Stimulated activated memory B cell treated with anti-CD40 and anti-IgM and Interleukin-4, amounts not matched to agents 10 μg/mL and 1 μg/mL and 100 μg/mL, for 72 hours (primary cell): ENCODE measurements at regions not wholly inside any gene's neighbourhood (a gene's known extent, or its start where the extent isn't known, plus 50 kb on each side); places are given as distances from the start of the nearest gene placed in this dataset.
"Not testable (repeated sequence)": the region's sequence is repeated elsewhere in the genome, so short reads cannot be mapped to it uniquely, and the experiment has no call there.

Experiments
- ATAC-seq: fragments of 150-1000 bp; cut with Tn5 transposase; 2 replicates; pipeline ENCODE4 v1.10.0; 2021
- H3K27ac Mint-ChIP-seq: one replicate; pipeline ENCODE4 v1.8.0; 2022; ENCODE audit warnings: mild to moderate bottlenecking, mixed read lengths
- H3K27me3 Mint-ChIP-seq: one replicate; pipeline ENCODE4 v1.8.0; 2022; ENCODE audit warnings: mixed read lengths
- H3K36me3 Mint-ChIP-seq: one replicate; pipeline ENCODE4 v1.8.0; 2022; ENCODE audit warnings: mixed read lengths
- H3K4me1 Mint-ChIP-seq: one replicate; pipeline ENCODE4 v1.8.0; 2022; ENCODE audit warnings: mixed read lengths
- H3K4me3 Mint-ChIP-seq: one replicate; pipeline ENCODE4 v1.8.0; 2022; ENCODE audit warnings: mild to moderate bottlenecking, moderate library complexity, mixed read lengths
- H3K9me3 Mint-ChIP-seq: one replicate; pipeline ENCODE4 v1.8.0; 2022; ENCODE audit warnings: mixed read lengths

DNA sequence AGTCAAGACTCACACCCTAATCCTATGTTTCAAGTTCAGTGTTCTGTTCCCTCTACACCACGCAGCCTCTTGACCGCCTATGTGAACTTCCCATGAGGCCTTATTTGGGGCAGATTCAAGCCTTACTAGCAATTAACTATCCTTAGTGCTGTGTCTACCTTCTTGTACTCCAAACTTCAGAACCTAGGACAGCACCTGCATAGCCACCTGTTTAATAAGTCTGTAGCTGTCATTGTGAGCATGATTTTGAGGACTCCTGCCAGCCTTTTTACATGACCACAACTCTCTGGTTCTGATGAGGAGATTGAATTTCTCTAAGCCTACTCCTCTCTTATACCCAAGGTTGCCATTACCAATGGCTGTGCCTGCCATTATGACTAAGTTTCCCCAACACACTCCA lies 50.8 kb upstream of the PCSK1 start:
- Mint-ChIP-seq H3K9me3 (no peaks in the 10 kb centered on the region), H3K4me1 (no peaks in the 10 kb centered on the region), H3K36me3 (no peaks in the 10 kb centered on the region), H3K4me3 (no peak overlapping the region), H3K27ac (no peak overlapping the region), H3K27me3 (no peaks in the 10 kb centered on the region)
- no peak for ATAC-seq

GRCh38 chr5:96487859-96488258 lies 54.8 kb upstream of the PCSK1 start:
- H3K36me3 Mint-ChIP-seq: no peaks in the 10 kb centered on the region
- H3K9me3 Mint-ChIP-seq: no peaks in the 10 kb centered on the region
- ATAC-seq: no peak
- no peak overlapping the region for H3K4me3 Mint-ChIP-seq
- H3K4me1 Mint-ChIP-seq: no peaks in the 10 kb centered on the region
- H3K27me3 Mint-ChIP-seq: peaks cover 8% of the 10 kb centered on the region
- no peak overlapping the region for H3K27ac Mint-ChIP-seq

DNA sequence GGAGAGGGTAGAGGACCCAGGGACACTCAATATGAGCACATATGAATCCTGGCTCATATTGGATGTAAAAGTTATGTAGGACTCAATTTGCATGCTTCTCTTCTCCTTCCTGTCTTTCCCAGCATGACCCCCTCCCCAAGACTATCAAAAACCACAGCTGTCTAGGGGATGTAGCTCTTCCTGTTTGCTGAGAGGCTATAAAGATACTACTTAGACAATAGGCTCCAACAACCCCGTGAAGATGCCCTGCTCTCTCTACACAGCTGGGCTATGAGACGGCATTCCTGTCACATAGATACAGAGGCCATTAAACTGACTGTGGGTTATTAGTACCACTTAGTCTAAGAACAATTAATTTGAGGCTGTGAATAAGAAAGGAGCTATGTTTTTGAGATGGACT lies 56.5 kb upstream of the PCSK1 start:
- Mint-ChIP-seq H3K27me3 (peaks cover 8% of the 10 kb centered on the region), H3K9me3 (no peaks in the 10 kb centered on the region), H3K4me1 (no peaks in the 10 kb centered on the region), H3K36me3 (no peaks in the 10 kb centered on the region), H3K4me3 (no peak overlapping the region), H3K27ac (no peak overlapping the region)
- ATAC-seq: no peak

DNA sequence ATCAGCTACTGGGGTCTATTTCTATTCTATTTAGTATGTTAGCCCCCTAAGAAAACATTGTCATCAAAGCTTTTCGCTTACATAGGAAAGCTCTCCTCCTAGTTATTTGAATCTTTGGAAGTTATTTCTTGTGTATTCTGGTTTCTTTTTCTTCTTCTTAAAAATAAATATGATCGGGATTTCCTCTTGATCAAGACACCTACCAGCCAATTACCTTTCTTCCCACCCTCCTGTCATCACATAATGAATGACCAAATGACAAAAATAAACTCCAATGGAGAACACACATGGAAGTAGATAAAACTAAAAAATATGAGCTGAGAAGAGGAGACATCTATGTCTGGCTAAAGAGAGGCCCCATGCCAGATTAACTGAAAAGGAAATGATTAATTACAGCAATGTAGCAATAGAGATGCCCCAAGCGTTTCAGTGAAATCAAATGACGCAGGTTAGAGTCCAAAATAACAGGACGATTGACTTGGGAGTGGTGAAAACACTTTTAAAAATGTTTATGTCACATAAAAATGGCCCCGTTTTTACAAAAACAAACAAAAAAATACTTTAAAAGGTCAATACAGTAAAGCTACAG lies 59.5 kb upstream of the PCSK1 start:
- no peaks in the 10 kb centered on the region for H3K36me3 Mint-ChIP-seq
- no peak overlapping the region for H3K27ac Mint-ChIP-seq
- H3K9me3 Mint-ChIP-seq: peaks cover 5% of the 10 kb centered on the region
- H3K4me3 Mint-ChIP-seq: no peak overlapping the region
- H3K4me1 Mint-ChIP-seq: no peaks in the 10 kb centered on the region
- ATAC-seq: no peak
- peaks cover 8% of the 10 kb centered on the region for H3K27me3 Mint-ChIP-seq

DNA sequence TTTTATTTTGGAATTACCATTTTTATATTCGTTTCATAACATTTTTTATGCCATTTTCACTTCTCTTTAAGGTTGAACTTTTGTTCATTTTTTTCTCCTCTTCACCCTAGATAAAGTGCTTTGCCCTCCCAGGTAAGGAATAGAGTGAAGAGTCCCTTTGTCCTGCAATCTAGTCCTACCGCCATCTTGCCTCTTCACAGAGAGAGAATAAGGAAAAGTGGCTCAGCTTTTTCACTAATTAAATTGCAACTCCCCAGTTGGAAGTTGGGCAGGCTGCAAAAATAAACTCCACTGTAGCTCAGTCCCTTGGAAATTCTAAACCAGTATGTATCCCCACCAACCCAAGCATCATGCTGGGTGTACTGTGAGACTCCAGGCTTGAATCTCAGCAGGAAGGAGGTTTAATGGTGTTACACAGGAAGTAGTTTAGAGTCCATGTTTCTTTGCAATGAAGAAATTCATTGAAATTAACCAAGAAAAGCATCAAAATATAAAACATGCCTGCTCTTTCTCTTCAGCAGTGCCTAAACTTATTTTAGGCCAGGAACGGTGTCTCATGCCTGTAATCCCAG lies 60.3 kb upstream of the PCSK1 start:
- no peak for ATAC-seq
- no peaks in the 10 kb centered on the region for H3K4me1 Mint-ChIP-seq
- no peaks in the 10 kb centered on the region for H3K36me3 Mint-ChIP-seq
- peaks cover 8% of the 10 kb centered on the region for H3K27me3 Mint-ChIP-seq
- no peak overlapping the region for H3K4me3 Mint-ChIP-seq
- no peak overlapping the region for H3K27ac Mint-ChIP-seq
- peaks cover 5% of the 10 kb centered on the region for H3K9me3 Mint-ChIP-seq

GRCh38 chr5:96495412-96495811 lies 62.4 kb upstream of the PCSK1 start:
- not testable (repeated sequence) for H3K27me3 Mint-ChIP-seq, H3K4me3 Mint-ChIP-seq, H3K36me3 Mint-ChIP-seq, H3K27ac Mint-ChIP-seq, ATAC-seq, H3K9me3 Mint-ChIP-seq, H3K4me1 Mint-ChIP-seq

GRCh38 chr5:96497027-96497426 lies 64.0 kb upstream of the PCSK1 start:
- H3K27ac Mint-ChIP-seq, H3K27me3 Mint-ChIP-seq, ATAC-seq, H3K4me3 Mint-ChIP-seq, H3K9me3 Mint-ChIP-seq, H3K36me3 Mint-ChIP-seq, H3K4me1 Mint-ChIP-seq: not testable (repeated sequence)

DNA sequence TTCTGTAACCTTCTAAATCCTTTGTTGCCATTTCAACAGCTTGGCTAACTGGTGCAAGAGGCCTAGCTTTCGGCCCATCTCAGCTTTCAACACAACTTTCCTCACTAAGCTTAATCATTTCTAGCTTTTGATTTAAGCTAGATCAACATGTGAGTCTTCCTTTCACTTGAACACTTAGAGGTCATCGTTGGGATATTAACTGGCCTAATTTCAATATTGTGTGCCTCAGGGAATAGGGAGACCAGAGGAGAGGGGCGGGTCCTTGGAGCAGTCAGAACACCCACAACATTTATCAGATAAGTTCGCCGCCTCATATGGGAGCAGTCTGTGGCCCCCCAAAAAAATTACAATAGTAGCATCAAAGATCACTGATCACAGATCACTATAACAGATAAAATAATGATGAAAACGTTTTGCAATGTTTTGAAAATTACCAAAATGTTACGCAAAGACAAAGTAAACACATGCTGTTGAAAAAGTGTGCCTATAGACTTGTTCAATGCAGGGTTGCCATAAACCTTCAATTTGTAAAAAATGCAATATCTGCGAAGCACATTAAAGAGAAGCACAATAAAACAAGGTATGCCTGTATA lies 66.8 kb upstream of the PCSK1 start:
- no peak overlapping the region for H3K27ac Mint-ChIP-seq
- H3K4me3 Mint-ChIP-seq: no peak overlapping the region
- ATAC-seq: no peak
- H3K27me3 Mint-ChIP-seq: peaks cover 7% of the 10 kb centered on the region
- peaks cover 5% of the 10 kb centered on the region for H3K9me3 Mint-ChIP-seq
- no peaks in the 10 kb centered on the region for H3K4me1 Mint-ChIP-seq
- no peaks in the 10 kb centered on the region for H3K36me3 Mint-ChIP-seq

- H3K9me3 Mint-ChIP-seq: no peaks in the 10 kb centered on the region
- no peak for ATAC-seq
- H3K27me3 Mint-ChIP-seq: peaks cover 9% of the 10 kb centered on the region
- no peak overlapping the region for H3K4me3 Mint-ChIP-seq
- H3K27ac Mint-ChIP-seq: no peak overlapping the region
- no peaks in the 10 kb centered on the region for H3K36me3 Mint-ChIP-seq
- no peaks in the 10 kb centered on the region for H3K4me1 Mint-ChIP-seq
Measured at GRCh38 chr5:96501991-96502646, 69.1 kb upstream of the PCSK1 start.

DNA sequence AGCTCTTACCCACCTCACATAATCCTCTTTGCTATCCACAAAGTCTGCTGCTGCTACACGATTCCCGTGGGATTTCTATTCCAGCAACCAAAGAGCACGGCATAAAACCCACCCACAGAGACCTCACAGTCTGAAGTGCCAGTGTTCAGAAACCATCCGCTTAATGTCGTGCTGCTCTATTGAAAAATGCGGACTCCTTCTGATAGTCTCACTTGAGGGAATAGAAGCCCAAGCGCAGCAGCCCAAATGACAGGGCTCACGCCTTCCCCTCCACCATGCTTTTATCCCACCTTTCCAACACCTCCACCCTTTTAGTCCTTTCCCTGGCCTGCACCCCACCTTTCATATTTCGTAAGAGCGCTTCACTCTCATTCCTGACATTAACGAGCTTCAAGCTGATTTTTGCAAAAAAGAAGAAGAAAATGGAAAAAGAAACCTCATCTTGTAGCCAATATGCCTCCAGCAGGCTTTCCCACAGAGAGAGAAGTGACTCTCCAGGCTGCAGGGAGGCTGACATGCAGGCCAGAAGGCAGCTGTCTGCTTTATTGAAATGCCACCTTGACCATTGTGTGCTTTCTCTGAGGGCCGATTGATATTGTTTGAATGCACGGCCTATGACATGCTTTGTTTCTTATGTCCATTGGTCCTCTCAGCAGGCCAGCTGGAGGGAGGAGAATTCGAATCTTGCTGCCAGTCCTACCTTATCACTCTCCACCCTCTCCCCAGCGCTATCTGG lies 70.6 kb upstream of the PCSK1 start:
- no peak for ATAC-seq
- H3K9me3 Mint-ChIP-seq: no peaks in the 10 kb centered on the region
- H3K4me1 Mint-ChIP-seq: no peaks in the 10 kb centered on the region
- no peaks in the 10 kb centered on the region for H3K36me3 Mint-ChIP-seq
- H3K27ac Mint-ChIP-seq: no peak overlapping the region
- H3K4me3 Mint-ChIP-seq: no peak overlapping the region
- peaks cover 9% of the 10 kb centered on the region for H3K27me3 Mint-ChIP-seq

GRCh38 chr5:96506376-96506775 lies 73.3 kb upstream of the PCSK1 start:
- Mint-ChIP-seq H3K27me3 (peaks cover 9% of the 10 kb centered on the region), H3K9me3 (no peaks in the 10 kb centered on the region), H3K4me1 (no peaks in the 10 kb centered on the region), H3K27ac (no peak overlapping the region), H3K4me3 (no peak overlapping the region), H3K36me3 (no peaks in the 10 kb centered on the region)
- ATAC-seq: no peak

DNA sequence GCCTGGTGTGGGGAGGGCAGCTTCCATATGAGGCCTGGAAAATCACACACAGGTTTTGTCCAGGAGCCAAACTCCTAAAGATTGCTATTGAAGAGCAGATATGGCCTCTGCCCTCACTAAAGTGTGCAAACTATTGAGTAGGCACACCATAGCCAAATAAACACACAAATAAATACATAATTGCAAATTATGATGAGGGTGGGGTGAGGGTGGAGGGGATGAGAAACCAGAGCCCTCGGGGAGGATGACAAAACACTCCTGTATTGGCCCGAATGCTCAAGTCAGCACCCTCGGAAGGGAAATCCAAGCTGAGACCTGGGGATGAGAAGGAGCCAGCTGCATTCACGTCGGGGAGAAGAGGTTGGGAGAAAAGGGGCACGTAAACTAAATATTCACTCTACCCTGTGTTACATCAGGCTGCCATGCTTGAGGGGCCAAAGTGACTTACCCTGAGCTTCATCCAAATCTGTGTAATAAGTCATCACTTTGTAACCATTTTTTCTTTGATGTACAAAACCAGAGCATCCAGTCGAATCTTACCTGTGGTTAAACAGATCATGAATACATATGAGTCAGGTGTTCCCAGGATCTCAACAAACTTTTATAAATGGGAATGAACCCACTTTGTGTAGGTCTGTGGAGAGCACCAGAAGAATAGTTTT lies 73.9 kb upstream of the PCSK1 start:
- H3K27ac Mint-ChIP-seq: no peak overlapping the region
- H3K9me3 Mint-ChIP-seq: no peaks in the 10 kb centered on the region
- no peak overlapping the region for H3K4me3 Mint-ChIP-seq
- H3K27me3 Mint-ChIP-seq: peaks cover 9% of the 10 kb centered on the region
- ATAC-seq: no peak
- no peaks in the 10 kb centered on the region for H3K4me1 Mint-ChIP-seq
- H3K36me3 Mint-ChIP-seq: no peaks in the 10 kb centered on the region

- H3K36me3 Mint-ChIP-seq: no peaks in the 10 kb centered on the region
- H3K4me1 Mint-ChIP-seq: no peaks in the 10 kb centered on the region
- H3K27me3 Mint-ChIP-seq: peaks cover 7% of the 10 kb centered on the region
- no peak overlapping the region for H3K27ac Mint-ChIP-seq
- no peaks in the 10 kb centered on the region for H3K9me3 Mint-ChIP-seq
- H3K4me3 Mint-ChIP-seq: no peak overlapping the region
- ATAC-seq: no peak
Measured at GRCh38 chr5:96509316-96509715, 76.3 kb upstream of the PCSK1 start.

DNA sequence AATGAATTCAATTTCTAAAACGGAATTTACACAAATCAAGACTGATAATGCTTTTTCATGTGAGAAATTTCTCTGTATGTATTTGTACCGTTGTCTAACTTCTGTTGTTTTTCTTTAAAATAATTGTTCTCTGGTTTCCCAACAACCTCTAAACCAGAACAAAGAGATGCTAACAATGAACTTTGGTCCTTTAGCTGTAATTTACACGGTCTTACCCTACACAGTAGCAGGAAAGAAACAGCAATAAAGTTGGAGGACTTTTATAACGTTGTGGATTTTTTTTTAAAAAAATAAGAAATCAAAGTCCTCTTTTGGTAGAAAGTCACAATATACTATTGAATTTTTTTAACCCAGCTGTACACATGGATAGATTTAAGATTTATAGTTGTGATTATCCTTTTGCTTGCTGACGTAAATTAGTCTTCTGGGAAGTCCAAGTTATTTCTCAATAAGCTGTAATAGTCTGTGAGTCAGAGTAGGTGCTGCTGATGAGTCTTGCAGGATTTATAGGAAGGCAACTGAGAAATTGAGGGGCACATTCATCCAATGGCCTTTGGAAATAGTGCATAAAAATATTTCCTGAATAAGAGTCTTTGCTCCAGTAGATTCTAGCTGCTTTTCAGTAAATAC lies 76.8 kb upstream of the PCSK1 start:
- Mint-ChIP-seq H3K27ac (no peak overlapping the region), H3K27me3 (peaks cover 2% of the 10 kb centered on the region), H3K36me3 (no peaks in the 10 kb centered on the region), H3K4me3 (no peak overlapping the region), H3K4me1 (no peaks in the 10 kb centered on the region), H3K9me3 (no peaks in the 10 kb centered on the region)
- no peak for ATAC-seq

DNA sequence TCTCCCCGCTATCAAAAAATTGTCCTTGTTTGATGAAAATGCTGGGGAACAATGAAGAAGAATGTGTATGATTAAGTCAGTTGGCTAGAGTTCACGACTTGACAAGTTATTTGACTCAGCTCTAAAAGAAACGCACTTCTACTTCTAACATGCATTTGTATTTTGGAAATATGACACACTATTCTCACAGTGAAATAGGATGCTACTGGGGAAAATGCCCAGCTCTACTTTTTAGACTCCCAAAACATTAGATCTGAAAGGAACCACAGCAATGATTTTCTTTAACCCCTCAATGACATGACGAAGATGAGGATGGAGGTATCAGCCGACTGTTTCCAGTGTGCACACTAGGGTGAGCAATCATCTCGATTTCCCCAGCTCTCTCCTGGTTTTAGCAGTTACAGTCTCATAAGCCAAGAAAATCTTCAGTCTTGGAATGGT lies 83.6 kb upstream of the PCSK1 start:
- H3K27me3 Mint-ChIP-seq: peaks cover 14% of the 10 kb centered on the region
- no peaks in the 10 kb centered on the region for H3K4me1 Mint-ChIP-seq
- H3K9me3 Mint-ChIP-seq: no peaks in the 10 kb centered on the region
- H3K36me3 Mint-ChIP-seq: no peaks in the 10 kb centered on the region
- H3K27ac Mint-ChIP-seq: no peak overlapping the region
- no peak overlapping the region for H3K4me3 Mint-ChIP-seq
- no peak for ATAC-seq
